GM23248 (cell line): ENCODE measurements at regions not wholly inside any gene's neighbourhood (a gene's known extent, or its start where the extent isn't known, plus 50 kb on each side); places are given as distances from the start of the nearest gene placed in this dataset.
A peak's percentile ranks its signal among the peaks of the same experiment; 100 is the strongest.
"Not testable (repeated sequence)": the region's sequence is repeated elsewhere in the genome, so short reads cannot be mapped to it uniquely, and the experiment has no call there.

Experiments
- DNase-seq: peaks from one replicate; pipeline ENCODE4 v3.0.0-alpha.2; 2015
- H2AFZ ChIP-seq: fragments of 200-600 bp; sonication (generic); 2 replicates; pipeline ENCODE4 v1.6.1; 2016; ENCODE audit warnings: antibody characterized with exemption
- H3F3A ChIP-seq: fragments of 200-600 bp; sonication (generic); 2 replicates; pipeline ENCODE4 v1.6.1; 2016; ENCODE audit warnings: mild to moderate bottlenecking, antibody characterized with exemption, mixed run types; ENCODE audit not compliant: insufficient read depth
- H3K27ac ChIP-seq: fragments of 200-600 bp; sonication (generic); 2 replicates; pipeline ENCODE4 v1.5.1; 2016; ENCODE audit warnings: mild to moderate bottlenecking
- H3K27me3 ChIP-seq: fragments of 200-600 bp; sonication (generic); replicated peaks from 2 replicates; pipeline ENCODE4 v1.6.1; 2016; ENCODE audit warnings: mild to moderate bottlenecking; ENCODE audit not compliant: insufficient read depth
- H3K36me3 ChIP-seq: fragments of 200-600 bp; sonication (generic); 2 replicates; pipeline ENCODE4 v1.6.1; 2016; ENCODE audit warnings: low read depth, mild to moderate bottlenecking
- H3K4me1 ChIP-seq: fragments of 200-600 bp; sonication (generic); 2 replicates; pipeline ENCODE4 v1.6.1; 2016; ENCODE audit warnings: mild to moderate bottlenecking; ENCODE audit not compliant: insufficient read depth
- H3K4me2 ChIP-seq: fragments of 200-600 bp; sonication (generic); one replicate; pipeline ENCODE4 v1.6.1; 2016; ENCODE audit warnings: mild to moderate bottlenecking; ENCODE audit not compliant: unreplicated experiment
- H3K4me3 ChIP-seq: fragments of 200-600 bp; sonication (generic); 2 replicates; pipeline ENCODE4 v1.5.1; 2016; ENCODE audit warnings: mild to moderate bottlenecking
- H3K79me2 ChIP-seq: fragments of 200-600 bp; sonication (generic); 2 replicates; pipeline ENCODE4 v1.6.1; 2016; ENCODE audit warnings: mild to moderate bottlenecking; ENCODE audit not compliant: insufficient read depth
- H3K9ac ChIP-seq: fragments of 200-600 bp; sonication (generic); 2 replicates; pipeline ENCODE4 v1.6.1; 2016; ENCODE audit warnings: mild to moderate bottlenecking
- H3K9me2 ChIP-seq: fragments of 200-600 bp; sonication (generic); 2 replicates; pipeline ENCODE4 v1.6.1; 2016; ENCODE audit warnings: mixed run types, mild to moderate bottlenecking, moderate library complexity; ENCODE audit not compliant: insufficient read depth
- H3K9me3 ChIP-seq: fragments of 200-600 bp; sonication (generic); one replicate; pipeline ENCODE4 v1.6.1; 2017; ENCODE audit warnings: low read depth
- H4K20me1 ChIP-seq: fragments of 200-600 bp; sonication (generic); 2 replicates; pipeline ENCODE4 v1.6.0; 2016; ENCODE audit not compliant: insufficient read depth
- EZH2 ChIP-seq: fragments of 200-600 bp; sonication (generic); IDR thresholded peaks from 2 replicates; pipeline ENCODE4 v1.6.1; 2018; ENCODE audit warnings: antibody characterized with exemption, mild to moderate bottlenecking; ENCODE audit not compliant: insufficient read depth, poor library complexity, severe bottlenecking
- EZH2phosphoT487 ChIP-seq: fragments of 200-600 bp; sonication (generic); IDR thresholded peaks from 2 replicates; pipeline ENCODE4 v1.6.1; 2018; ENCODE audit warnings: antibody characterized with exemption, moderate library complexity, mild to moderate bottlenecking, low read depth; ENCODE audit not compliant: insufficient read depth
- WGBS, 2 experiments: methylation state at CpG; one replicate each; pipeline ENCODE4 v1.1.6; 2015 to 2017; ENCODE audit warnings: low lambda C conversion rate in 2 of 2, low coverage in 1 of 2; ENCODE audit errors: missing lambda C conversion rate in 2 of 2; 5-methylcytosine and 5-hydroxymethylcytosine counted together
- in situ Hi-C: fragments of 300-500 bp; cut with MboI; formaldehyde crosslinking; loops from 2 replicates; pipeline ENCODE4 v1.15.0; 2020

DNA sequence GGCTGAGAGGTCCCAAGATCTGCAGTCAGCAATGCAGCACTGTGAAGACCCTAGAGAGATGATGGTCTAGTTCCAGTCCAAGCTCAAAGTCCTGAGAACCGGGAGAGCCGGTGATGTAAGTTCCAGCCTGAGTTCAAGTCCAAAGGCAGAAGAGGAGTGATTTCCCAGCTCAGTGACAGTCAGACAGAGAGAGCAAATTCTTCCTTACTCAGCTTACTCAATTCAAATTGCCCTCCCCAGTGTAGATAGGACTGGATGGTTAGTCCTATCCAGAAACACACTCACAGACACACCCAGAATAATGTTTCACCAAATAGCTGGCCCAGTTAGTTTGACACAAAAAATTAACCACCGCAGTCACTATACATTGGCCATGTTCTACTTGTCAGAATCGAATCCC lies 185.5 kb upstream of the MYO3A start:
- no peaks in the 10 kb centered on the region for H4K20me1 ChIP-seq
- no peak overlapping the region for H3K27ac ChIP-seq
- no peaks in the 10 kb centered on the region for H3K9me2 ChIP-seq
- no peaks in the 10 kb centered on the region for H3F3A ChIP-seq
- DNase-seq = no peak
- no peaks in the 10 kb centered on the region for H3K27me3 ChIP-seq
- no peaks in the 10 kb centered on the region for H3K9me3 ChIP-seq
- no peak overlapping the region for H3K4me3 ChIP-seq
- no peaks in the 10 kb centered on the region for H3K36me3 ChIP-seq
- WGBS, 2 experiments = 31 to 36% methylated on average over 4 of the region's 4 CpGs
- in situ Hi-C loops = no loop called here
- no peak overlapping the region for H2AFZ ChIP-seq
- H3K79me2 ChIP-seq = no peaks in the 10 kb centered on the region
- no peaks in the 10 kb centered on the region for H3K4me1 ChIP-seq
- H3K4me2 ChIP-seq = no peak overlapping the region
- no peak overlapping the region for H3K9ac ChIP-seq
- no peak for TF ChIP-seq EZH2
- TF ChIP-seq EZH2phosphoT487 = no peak

DNA sequence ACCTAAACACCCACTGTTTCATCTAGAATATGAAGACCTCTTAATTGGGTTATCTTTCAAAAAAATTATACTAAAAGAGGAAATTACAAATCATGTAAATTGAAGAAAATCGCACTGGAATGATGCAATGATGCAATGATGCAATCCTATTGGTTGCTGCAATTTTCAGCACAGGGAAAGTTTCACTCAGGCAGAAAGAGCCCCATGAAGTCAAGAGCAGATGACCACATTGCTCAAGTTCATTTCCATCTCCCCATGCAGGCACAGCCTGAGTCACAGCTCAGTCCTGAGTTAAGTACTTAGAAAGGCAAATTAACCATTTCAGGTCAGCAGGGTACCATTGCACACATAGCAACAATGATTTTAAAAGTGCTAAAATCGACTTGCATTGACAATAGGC lies 180.3 kb upstream of the MYO3A start:
- Histone ChIP-seq H4K20me1 (no peaks in the 10 kb centered on the region), H3K36me3 (no peaks in the 10 kb centered on the region), H3K79me2 (no peaks in the 10 kb centered on the region), H3K4me3 (no peak overlapping the region), H3K9ac (no peak overlapping the region), H2AFZ (no peak overlapping the region), H3F3A (no peaks in the 10 kb centered on the region), H3K9me2 (no peaks in the 10 kb centered on the region), H3K4me1 (no peaks in the 10 kb centered on the region), H3K9me3 (no peaks in the 10 kb centered on the region), H3K27ac (no peak overlapping the region), H3K4me2 (no peak overlapping the region), H3K27me3 (no peaks in the 10 kb centered on the region)
- no peak for TF ChIP-seq EZH2
- TF ChIP-seq EZH2phosphoT487 = no peak
- peak; percentile 13 for DNase-seq
- in situ Hi-C loops = no loop called here
- 0 to 4% methylated on average over 2 of the region's 2 CpGs for WGBS, 2 experiments

GRCh38 chr10:25755874-25756273 lies 178.2 kb upstream of the MYO3A start:
- H3K27ac ChIP-seq, H3K36me3 ChIP-seq, H3K4me2 ChIP-seq, H3K4me1 ChIP-seq, H2AFZ ChIP-seq, H3K79me2 ChIP-seq, H3K9me3 ChIP-seq, H3F3A ChIP-seq, H4K20me1 ChIP-seq, H3K4me3 ChIP-seq, H3K9me2 ChIP-seq, H3K27me3 ChIP-seq, in situ Hi-C loops, DNase-seq, H3K9ac ChIP-seq: not testable (repeated sequence)
- 80 to 86% methylated on average over 16 to 22 of the region's 24 CpGs for WGBS, 2 experiments

- no peaks in the 10 kb centered on the region for H4K20me1 ChIP-seq
- WGBS, 2 experiments = 80 to 84% methylated on average over 23 to 24 of the region's 24 CpGs
- H3F3A ChIP-seq = no peaks in the 10 kb centered on the region
These were observed 177.2 kb upstream of the MYO3A start for GRCh38 chr10:25756784-25757183.

DNA sequence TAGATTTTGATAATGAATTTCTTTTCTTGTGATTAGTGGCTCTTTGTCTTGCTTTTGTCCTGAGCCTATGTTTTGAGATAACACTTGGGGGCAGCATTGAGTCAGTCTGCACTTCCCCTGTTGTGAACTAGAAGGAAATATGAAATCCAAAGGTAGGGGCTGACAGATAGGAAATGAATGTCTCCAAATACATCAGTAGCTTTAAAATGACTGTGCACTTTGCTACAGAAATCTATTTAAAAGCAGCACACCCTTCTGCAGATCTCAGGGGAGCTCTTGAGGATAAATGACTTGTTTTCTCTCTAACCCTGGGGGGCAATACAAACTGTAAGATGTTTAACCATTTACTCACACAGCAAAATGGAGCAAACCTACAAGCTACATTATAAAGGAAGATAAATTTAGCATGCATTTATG lies 176.0 kb upstream of the MYO3A start:
- peak; percentile 20 for DNase-seq
- Histone ChIP-seq H3K4me1 (no peaks in the 10 kb centered on the region), H3K9ac (no peak overlapping the region), H3K79me2 (no peaks in the 10 kb centered on the region), H3K4me2 (no peak overlapping the region), H3K27ac (no peak overlapping the region), H3F3A (no peaks in the 10 kb centered on the region), H2AFZ (no peak overlapping the region), H3K4me3 (no peak overlapping the region), H3K9me2 (no peaks in the 10 kb centered on the region), H3K36me3 (no peaks in the 10 kb centered on the region), H3K9me3 (no peaks in the 10 kb centered on the region), H4K20me1 (no peaks in the 10 kb centered on the region), H3K27me3 (no peaks in the 10 kb centered on the region)
- in situ Hi-C loops = no loop called here
- TF ChIP-seq EZH2phosphoT487 (no peak), EZH2 (no peak)

More at GRCh38 chr10:25756784-25757183, 177.2 kb upstream of the MYO3A start:
- H3K27me3 ChIP-seq = no peaks in the 10 kb centered on the region
- no peak overlapping the region for H3K4me2 ChIP-seq
- H3K79me2 ChIP-seq = no peaks in the 10 kb centered on the region
- no peak overlapping the region for H3K4me3 ChIP-seq
- no peak for DNase-seq
- no peaks in the 10 kb centered on the region for H3K9me2 ChIP-seq
- no peaks in the 10 kb centered on the region for H3K36me3 ChIP-seq
- H3K9ac ChIP-seq = no peak overlapping the region
- H3K27ac ChIP-seq = no peak overlapping the region
- in situ Hi-C loops = no loop called here
- H2AFZ ChIP-seq = no peak overlapping the region
- no peak for TF ChIP-seq EZH2
- no peak for TF ChIP-seq EZH2phosphoT487
- H3K4me1 ChIP-seq = no peaks in the 10 kb centered on the region
- H3K9me3 ChIP-seq = no peaks in the 10 kb centered on the region
